ENCODE measurements at regions not wholly inside any gene's neighbourhood (a gene's known extent, or its start where the extent isn't known, plus 50 kb on each side); places are given as distances from the start of the nearest gene placed in this dataset.
A peak's percentile ranks its signal among the peaks of the same experiment; 100 is the strongest.

- TF ChIP-seq GLIS3 (CRISPR knock-in tag; IDR thresholded peaks at IDR 0.05) (no peak), ZNF70 (CRISPR knock-in tag; IDR thresholded peaks at IDR 0.05) (no peak), CREB5 (CRISPR knock-in tag; IDR thresholded peaks at IDR 0.05; ENCODE audit: low read depth) (no peak), ARNTL (CRISPR knock-in tag; IDR thresholded peaks at IDR 0.05; ENCODE audit: borderline replicate concordance, low read depth) (no peak), ZFP30 (CRISPR knock-in tag; IDR thresholded peaks at IDR 0.05) (no peak), BACH2 (CRISPR knock-in tag; IDR thresholded peaks at IDR 0.05; ENCODE audit: borderline replicate concordance) (no peak), SNAI2 (CRISPR knock-in tag; IDR thresholded peaks at IDR 0.05) (no peak), TSHZ2 (CRISPR knock-in tag; IDR thresholded peaks at IDR 0.05) (no peak), CSDC2 (CRISPR knock-in tag; IDR thresholded peaks at IDR 0.05) (no peak), PATZ1 (CRISPR knock-in tag; IDR thresholded peaks at IDR 0.05; ENCODE audit: borderline replicate concordance) (no peak), RARB (CRISPR knock-in tag; IDR thresholded peaks at IDR 0.05) (no peak), ZC3H10 (CRISPR knock-in tag; IDR thresholded peaks at IDR 0.05) (no peak), ZNF8 (CRISPR knock-in tag; IDR thresholded peaks at IDR 0.05) (no peak), ZFP3 (CRISPR knock-in tag; IDR thresholded peaks at IDR 0.05) (no peak), ISL1 (CRISPR knock-in tag; IDR thresholded peaks at IDR 0.05) (no peak), TCF4 (CRISPR knock-in tag; IDR thresholded peaks at IDR 0.05; ENCODE audit: borderline replicate concordance) (no peak), CSRNP3 (CRISPR knock-in tag; IDR thresholded peaks at IDR 0.05) (no peak), TOX (CRISPR knock-in tag; IDR thresholded peaks at IDR 0.05; ENCODE audit: borderline replicate concordance) (no peak)
- ATAC-seq: peak; percentile 30; the same call in 1 of the 3 replicates
These were observed 137.1 kb downstream of the RPIA start for GRCh38 chr2:88828397-88829137.

GRCh38 chr2:88829607-88830463 lies 138.4 kb downstream of the RPIA start:
- no peak for ATAC-seq
- TF ChIP-seq ZNF70 (CRISPR knock-in tag; IDR thresholded peaks at IDR 0.05): no peak
- no peak for TF ChIP-seq RARB (CRISPR knock-in tag; IDR thresholded peaks at IDR 0.05)
- TF ChIP-seq SNAI2 (CRISPR knock-in tag; IDR thresholded peaks at IDR 0.05): no peak
- TF ChIP-seq PPARA (CRISPR knock-in tag; IDR thresholded peaks at IDR 0.05; ENCODE audit: borderline replicate concordance): no peak
- no peak for TF ChIP-seq TOX (CRISPR knock-in tag; IDR thresholded peaks at IDR 0.05; ENCODE audit: borderline replicate concordance)
- no peak for TF ChIP-seq ZNF565 (CRISPR knock-in tag; conservative IDR thresholded peaks at IDR 0.05; ENCODE audit: low read depth)
- TF ChIP-seq POU6F1 (CRISPR knock-in tag; IDR thresholded peaks at IDR 0.05; ENCODE audit: borderline replicate concordance, low read depth): no peak
- TF ChIP-seq ESRRG (CRISPR knock-in tag; IDR thresholded peaks at IDR 0.05): no peak
- no peak for TF ChIP-seq ZFP3 (CRISPR knock-in tag; IDR thresholded peaks at IDR 0.05)
- TF ChIP-seq ARNTL (CRISPR knock-in tag; IDR thresholded peaks at IDR 0.05; ENCODE audit: borderline replicate concordance, low read depth): no peak
- no peak for TF ChIP-seq TCF4 (CRISPR knock-in tag; IDR thresholded peaks at IDR 0.05; ENCODE audit: borderline replicate concordance)
- TF ChIP-seq ISL1 (CRISPR knock-in tag; IDR thresholded peaks at IDR 0.05): no peak
- TF ChIP-seq CSRNP3 (CRISPR knock-in tag; IDR thresholded peaks at IDR 0.05): no peak
- TF ChIP-seq CREB5 (CRISPR knock-in tag; IDR thresholded peaks at IDR 0.05; ENCODE audit: low read depth): no peak
